ENCODE measurements at regions not wholly inside any gene's neighbourhood (a gene's known extent, or its start where the extent isn't known, plus 50 kb on each side); places are given as distances from the start of the nearest gene placed in this dataset.
A peak's percentile ranks its signal among the peaks of the same experiment; 100 is the strongest.
"Not testable (repeated sequence)": the region's sequence is repeated elsewhere in the genome, so short reads cannot be mapped to it uniquely, and the experiment has no call there.

DNA sequence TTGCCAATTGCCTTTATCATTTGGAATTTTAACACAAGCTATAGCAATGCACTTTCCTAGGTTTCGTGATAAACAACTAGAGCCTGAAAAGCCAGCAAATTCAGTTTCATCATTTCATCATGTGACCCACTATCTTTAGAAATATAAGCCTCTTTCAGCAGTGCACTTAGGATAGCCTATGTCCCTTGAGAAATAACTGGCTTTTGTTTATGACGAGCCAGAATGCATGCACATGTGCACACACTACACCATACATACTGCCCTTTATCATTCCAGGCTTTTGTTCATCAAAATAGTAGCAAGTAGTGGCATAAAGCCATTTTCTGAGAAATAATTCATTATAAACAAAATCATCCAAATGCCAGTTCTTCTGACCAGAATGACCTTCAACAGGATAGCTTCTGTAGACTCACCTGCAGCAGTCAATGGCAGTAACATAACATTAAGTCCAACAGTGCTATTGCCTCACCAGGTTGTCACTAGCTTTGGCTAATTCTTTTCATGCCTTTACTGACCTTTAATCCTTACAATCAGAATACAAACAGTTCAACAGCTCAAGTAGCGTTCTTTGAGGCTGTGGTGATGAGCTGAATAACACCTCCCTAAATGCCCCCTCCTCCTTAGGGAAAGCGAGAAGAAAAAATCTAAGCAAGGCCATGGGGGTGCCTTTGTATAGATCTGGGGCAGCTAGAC is 132.3 kb upstream of the SMARCA2 start:
- DNase-seq = no peak

DNA sequence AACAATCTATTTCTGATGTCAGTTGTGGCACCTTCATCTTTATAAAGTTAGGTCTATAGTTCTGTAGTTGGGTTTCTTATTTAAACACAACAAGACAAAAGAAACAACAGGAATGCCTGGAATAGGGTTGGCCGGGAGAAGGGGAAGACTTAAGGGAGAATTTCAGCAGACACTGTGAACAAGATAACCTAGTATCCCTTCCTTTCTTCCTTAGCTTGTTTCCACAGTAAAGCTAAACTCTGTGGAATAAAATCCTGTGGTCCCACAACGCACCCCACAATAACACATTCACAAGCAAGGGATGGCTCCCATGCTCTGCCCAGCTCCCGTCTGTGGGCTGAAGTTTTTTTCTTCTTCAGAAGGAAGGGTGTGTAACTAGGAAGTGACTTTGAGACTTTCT is 124.9 kb upstream of the SMARCA2 start:
- DNase-seq = no peak

DNA sequence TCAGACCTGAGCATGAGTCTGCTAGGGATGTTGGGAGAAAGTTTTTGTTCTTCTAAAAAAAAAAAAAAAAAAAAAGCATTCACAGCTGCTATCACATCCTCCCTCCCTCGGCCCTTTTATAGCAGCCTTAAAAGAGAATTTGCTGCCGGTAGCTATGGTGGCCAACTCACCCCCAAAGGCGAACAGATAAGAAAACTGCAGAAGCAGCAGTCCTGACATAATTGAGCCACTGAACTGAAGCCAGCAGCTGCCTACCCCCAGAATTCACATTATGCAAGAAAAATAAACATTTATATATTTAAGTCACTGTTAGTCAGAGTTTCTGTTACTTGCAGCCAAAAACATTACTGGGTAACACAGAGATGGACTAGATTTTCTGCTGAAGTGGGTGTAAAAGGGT is 124.3 kb upstream of the SMARCA2 start:
- DNase-seq = no peak

DNA sequence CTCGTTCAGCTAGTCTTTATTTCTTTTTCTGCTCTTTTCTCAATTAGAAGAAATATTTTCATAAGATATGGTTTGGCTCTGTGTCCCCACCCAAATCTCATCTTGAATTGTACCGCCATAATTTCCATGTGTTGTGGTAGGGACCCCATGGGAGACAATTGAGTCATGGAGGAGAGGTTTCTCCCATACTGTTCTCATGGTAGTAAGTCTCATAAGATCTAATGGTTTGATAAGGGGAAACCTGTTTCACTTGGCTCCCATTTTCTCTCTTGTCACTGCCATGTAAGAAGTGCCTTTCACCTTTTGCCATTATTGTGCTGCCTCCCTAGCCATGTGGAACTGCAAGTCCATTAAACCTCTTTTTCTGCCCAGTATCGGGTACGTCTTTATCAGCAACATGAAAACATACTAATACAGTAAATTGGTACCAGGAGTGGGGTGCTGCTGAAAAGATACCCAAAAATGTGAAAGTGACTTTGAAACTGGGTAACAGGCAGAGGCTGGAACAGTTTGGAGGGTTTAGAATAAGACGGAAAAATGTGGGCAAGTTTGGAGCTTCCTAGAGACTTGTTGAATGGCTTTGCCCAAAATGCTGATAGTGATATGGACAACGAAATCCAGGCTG is 112.0 kb upstream of the SMARCA2 start:
- not testable (repeated sequence) for DNase-seq

DNA sequence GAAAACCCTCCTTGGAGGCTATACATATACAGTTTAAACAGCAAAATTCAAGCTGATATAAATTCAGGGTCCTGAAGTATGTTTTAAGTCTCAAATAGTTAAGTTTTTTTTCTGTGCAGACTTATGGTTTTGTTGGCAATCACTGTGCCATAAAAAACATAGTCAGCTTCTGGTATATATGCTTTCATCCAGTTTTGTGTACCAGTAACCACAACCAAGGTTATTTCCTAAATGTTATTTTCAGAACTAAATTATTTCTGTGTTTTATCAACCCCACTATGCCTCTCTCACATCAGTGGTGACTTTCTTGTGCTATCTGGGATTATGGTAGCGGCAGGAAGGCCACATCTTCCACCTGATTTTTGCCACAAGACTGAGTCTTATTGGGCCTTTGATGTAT is 107.7 kb upstream of the SMARCA2 start:
- DNase-seq = no peak

DNA sequence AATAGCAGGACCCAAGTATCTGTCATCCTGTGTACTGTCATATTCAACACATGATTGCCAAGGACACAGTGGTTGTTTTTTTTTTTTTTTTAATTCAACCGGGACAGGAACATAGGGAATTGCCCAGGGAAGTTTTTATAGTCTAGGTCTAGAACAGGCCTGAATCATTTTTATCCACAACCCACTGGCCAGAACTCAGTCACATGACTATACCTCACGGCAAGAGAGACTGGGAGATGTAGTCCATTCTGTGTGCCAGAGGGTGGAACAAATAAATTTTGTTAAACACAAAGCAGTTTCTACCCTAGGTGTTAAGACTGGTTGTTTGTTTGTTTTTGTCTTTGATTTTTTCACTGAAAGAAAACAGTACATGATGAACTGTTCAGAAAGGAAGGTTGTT is 105.8 kb upstream of the SMARCA2 start:
- no peak for DNase-seq

DNA sequence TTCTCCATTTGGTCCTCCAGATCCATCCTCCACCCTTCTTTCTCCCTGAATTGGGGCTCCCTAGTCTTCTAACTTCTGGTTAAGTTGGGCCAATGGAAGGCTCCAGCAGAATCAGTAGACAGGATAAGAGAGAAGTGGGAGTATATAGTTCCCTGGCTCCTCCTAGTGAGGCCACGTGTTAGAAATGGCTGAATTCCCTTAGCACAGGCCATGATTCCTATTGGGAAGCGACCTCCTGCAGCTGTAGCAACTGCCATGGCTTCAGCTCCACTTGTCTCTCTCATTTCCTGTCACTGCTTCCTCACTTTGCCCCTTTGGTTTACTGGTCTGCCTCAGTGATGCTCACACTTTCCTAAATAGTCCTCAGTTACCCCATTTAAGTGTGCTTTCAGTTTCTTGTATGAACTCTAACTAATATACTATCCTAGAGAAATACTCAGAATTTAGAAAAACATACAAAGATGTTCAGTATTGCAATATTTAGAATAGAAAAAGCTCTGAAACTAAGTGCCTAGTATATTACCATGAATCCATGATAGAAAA is 104.8 kb upstream of the SMARCA2 start:
- DNase-seq = no peak

DNA sequence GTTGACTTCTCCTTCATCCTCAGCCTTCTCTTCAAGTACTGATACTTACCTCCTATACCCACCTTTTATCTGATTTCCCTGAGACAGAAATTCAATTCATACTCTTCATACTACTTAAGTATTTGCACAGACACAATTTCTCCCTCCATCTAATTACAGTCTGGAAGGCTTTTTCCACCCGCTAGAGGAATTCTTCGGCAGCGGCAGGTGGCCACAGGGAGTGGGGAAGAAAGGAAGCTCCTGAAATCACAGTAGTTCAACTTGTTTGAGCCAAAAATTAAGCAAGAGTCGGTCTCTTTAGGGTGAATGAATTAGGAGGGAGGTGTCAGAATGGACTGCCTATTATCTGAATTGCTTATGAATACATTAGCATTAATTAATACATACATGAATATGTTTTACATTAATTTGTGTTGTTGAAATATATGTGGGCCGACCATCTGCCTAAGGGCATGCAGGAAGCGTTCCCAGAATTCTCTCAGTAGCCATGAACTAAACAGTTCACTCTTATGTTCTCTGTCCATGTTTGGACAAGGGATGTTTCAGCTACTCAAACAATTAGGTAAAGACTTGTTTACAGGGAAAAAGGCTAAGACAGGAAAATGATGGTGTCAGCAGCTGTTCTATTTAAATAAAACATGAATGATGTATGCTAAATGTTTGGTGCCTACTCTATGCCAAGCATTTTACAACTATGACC is 101.4 kb upstream of the SMARCA2 start:
- no peak for DNase-seq

DNA sequence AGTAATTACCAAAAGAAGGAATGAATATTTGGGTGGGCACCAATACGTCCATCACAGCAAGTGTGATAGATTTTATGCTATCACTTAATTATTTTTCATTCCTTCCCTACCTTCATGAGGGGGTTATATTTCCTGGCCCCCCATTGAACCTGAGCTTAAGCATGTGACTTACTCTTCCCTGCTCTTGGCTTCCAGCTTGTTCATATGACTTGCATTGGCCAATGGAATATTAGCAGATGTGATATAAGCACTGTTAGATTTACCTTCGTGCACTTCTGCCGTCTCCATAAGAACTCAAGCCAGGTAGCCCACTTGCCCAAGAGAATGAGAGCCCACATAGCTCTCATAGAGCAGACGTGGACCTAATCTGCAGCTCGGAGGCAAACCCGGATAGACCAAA is 99.1 kb upstream of the SMARCA2 start:
- DNase-seq = no peak

DNA sequence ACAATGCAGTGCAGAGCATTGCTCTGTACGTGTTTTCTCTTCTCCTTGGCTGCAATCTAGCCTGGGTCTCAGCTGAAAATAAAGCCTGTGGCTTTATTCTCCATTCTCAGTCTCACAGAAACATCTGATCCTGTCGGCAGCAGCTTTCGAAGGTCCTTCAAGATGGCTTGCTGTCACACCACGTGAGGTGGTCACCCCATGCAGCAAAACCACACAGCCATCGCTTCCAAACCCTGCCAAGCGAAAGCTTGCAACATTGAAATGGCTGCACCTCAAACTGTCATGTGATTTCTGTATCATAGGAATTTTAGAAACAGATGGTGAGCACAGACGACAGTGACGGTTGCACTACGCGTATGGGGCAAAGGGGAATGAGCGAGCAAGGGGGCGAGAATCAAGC is 98.5 kb upstream of the SMARCA2 start:
- peak; percentile 65 for DNase-seq

DNA sequence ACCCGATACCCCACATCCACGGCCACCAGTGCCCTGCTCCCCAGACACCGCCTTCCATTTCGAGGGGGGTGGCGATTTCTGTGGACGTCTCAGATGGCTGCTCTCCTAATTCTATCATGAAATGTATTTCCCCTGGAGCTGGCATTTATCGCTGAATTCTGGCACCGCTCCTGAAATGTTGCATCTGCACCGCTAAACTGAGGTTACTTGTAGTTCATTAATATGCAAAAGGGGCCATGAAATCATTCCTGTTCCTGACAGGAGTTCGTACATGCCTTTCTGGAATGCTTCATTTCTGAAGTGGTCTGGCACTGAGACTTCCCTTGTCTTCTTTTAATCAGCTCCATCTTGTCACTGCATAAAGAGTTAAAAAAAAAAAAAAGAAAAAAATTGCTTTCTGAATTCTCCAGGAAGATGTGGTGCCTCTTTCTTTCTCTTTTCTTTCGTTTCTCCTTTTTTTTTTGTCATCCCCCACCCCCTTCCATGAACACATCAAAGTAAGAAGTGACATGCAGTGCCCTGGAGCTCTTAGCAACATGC is 97.7 kb upstream of the SMARCA2 start:
- peak; percentile 61 for DNase-seq

DNA sequence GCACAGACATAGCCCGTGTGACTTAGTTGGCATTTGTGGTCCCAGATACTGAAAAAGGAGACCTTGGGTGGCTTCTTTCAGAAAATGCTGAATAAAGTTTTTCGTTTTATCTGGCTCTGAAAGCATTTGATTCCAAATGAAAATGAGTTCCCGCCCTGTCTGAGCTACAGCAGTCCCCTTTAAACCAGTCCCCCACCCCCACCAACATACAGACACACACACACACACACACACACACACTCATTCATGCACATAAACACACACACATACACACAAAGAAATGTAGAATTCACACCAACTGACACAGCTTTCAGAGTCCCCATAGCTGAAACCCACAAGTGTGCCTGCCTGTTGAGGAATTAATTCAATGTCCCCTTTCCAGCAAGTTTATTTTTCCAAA is 97.0 kb upstream of the SMARCA2 start:
- no peak for DNase-seq

DNA sequence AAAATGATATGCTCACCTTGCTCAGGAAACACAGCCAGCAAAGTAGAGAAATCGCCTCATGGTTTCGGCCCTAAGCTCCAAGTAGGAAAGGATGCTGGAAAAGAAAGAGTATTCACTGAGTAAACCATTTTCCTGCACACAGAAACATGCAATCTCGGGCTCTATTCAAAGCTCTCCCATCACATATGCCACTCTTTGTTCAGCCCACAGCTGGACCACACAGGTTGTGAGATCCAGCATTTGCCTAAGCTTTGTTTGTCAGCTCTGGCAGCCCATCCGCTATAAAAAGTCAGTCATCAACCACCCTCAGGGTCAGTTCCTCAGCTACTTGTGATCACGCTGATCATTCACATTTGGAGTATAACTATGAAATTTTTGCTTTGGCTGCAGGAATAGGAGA is 96.5 kb upstream of the SMARCA2 start:
- DNase-seq = no peak

DNA sequence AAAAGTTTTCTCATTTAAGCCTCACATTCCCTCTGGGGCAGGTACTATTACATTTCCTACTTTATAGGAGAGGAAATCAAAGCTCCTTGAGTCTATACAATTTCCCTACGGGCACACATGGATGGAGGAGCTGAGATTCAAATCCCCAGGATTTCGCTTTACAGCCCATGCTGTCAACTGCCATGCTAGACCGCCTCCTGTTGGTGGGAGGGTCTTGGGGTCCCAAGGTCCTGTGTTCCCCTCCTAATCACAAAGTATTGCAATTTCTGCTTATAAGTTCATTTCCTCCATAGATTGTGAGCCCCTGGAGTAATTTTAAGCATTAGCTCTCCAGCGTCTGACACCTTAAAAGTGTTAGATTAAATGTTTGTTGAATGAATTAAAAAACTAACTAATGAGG is 95.9 kb upstream of the SMARCA2 start:
- no peak for DNase-seq

DNA sequence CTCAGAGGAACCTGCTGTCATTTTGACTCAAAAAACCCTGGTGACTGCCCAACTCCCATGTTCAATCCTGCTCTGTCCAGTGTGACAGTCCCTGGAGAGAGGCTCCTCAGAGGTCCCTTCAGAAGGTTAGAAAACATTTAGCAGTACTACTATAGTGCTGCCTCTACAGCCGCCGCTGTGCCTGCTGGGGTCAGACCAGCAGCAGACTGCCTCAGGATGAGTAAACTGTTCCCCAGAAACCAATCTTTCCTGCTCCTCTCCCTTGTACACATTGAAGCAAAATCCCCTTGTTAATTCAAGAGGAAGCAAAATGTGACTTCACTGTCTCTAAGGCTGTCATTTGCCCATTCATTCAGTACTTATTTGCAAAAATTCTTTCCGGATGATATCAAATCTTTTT is 94.8 kb upstream of the SMARCA2 start:
- no peak for DNase-seq

DNA sequence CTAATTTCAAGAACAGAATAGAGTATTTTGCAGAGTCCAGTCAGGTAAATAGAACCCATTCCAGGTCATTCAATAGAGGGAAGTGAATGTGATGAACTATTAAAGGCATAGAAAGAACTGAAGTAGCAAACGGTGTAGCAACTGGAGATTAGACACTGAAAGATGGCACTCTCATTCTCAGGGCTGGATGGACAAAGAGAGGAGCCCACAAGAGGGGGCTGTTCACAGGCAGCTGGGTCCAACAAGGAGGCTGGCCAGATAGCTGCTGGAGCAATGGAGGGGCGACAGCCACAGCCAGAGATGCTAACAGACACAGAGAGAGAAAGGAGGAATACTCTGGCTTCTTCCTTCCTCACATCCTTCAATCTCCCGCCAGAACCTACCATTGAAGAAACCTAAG is 93.1 kb upstream of the SMARCA2 start:
- DNase-seq = no peak

DNA sequence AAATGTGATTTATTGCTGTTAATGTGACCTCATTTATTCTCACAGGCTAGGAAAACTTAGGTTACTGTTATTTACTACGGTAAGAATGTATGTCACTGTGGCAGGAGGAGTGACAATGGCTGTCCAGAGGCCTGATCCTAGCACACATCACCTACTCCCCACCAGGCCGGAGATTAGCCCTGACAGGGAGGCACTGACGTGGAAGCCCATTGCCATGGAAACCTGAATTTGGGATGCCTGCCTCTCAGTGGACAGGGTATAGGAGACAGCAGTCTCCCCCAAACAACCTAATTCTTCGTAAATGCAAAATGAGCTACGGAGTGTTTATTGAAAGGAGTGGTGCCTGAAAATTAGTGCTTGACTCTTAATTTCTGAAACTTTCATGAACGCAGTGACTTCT is 87.6 kb upstream of the SMARCA2 start:
- DNase-seq = no peak

DNA sequence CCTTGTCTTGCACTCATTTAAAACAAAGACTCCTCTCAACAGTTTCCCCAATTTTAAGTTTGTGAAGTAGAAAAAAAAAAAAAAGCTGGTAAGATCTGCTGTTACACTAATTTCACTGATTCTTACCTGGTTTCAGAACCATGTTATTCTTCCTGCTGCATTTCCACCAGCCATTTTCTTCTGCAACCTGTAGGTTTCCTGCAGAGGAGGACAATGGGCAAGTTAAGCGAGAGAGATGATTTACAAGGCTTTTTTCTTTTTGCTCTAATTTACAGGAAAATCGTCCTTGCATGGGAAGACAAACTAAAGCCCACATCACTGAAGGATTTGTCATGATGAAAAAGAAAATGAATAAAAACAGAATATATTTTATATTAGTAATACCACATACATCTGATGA is 86.0 kb upstream of the SMARCA2 start:
- DNase-seq = no peak

DNA sequence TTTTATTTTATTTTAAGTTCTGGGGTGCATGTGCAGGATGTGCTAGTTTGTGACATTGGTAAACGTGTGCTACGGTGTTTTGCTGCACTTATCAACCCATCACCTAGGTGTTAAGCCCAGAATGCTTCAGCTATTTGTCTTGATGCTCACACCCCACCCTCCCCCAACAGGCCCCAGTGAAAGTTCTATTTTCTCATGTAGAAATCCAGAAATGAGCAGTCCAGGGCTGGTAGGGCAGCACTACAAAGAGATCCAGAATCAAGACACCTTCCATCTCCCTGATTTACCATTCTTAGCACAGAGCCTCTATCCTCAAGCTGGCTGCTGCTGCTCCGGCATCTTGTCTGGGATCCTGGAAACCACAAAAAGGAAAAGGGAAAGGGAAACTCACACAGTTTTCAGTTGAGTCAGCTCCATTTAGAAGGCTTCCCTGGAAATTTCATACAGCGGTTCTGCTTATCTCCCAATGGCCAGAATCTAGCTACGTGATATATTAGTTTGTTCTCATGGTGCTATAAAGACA is 85.4 kb upstream of the SMARCA2 start:
- DNase-seq = no peak

DNA sequence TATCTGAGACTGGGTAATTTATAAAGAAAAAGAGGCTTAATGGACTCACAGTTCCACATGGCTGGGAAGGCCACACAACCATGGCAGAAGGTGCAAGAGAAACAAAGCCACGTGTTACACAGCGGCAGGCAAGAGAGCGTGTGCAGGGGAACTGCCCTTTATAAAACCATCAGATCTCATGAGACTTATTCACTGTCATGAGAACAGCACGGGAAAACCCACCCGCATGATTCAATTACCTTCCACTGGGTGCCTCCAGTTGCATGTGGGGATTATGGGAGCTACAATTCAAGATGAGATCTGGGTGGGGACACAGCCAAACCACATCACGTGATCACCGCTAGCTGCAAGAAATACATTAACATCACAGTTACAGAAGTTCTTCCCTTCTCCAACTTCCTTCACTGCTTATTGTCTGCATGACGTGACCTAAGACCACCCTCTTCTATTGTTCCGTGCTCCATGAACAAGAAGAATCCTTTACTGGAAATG is 84.9 kb upstream of the SMARCA2 start:
- DNase-seq = not testable (repeated sequence)

DNA sequence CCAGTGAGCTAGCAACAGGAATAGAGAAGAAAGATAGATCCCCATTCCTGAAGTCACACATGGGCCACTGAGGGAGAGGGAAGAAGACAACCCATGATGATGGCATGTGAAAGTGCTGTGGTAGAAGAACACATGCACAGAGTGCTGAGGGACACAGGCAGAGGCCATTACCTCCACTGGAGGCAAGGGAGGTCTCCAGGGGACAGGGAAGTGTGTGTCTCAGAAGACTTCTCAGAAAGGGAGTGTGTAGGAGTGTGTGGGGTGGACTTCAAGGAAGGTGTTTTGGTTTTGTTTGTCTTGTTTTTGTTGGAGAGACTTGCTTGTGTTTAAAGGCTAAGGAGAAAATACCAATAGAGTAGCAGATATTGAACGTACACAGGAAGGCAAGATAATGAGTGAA is 77.0 kb upstream of the SMARCA2 start:
- no peak for DNase-seq

DNA sequence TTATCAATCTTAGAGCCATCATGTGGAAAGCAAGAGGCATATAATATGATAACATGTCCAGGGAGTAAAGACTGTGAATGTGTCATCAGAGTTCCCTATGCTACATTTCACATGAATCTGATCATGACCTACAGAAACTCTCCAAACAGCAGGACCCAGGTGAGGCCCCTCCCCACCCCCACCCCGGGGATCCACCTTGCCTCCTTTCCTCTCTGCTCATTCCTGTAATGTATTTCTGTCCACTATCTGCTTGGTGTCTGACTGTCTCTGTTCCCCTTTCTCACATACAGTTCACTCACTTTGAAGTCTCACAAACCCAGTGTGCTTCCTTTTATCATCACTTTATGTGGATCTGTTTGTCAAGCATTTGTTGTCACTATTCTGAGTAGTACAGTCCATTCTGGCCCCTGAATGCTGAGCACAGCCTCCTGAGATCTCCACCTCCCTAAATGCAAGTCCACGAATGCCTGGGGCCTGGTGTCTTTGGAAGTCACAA is 76.4 kb upstream of the SMARCA2 start:
- DNase-seq = no peak

DNA sequence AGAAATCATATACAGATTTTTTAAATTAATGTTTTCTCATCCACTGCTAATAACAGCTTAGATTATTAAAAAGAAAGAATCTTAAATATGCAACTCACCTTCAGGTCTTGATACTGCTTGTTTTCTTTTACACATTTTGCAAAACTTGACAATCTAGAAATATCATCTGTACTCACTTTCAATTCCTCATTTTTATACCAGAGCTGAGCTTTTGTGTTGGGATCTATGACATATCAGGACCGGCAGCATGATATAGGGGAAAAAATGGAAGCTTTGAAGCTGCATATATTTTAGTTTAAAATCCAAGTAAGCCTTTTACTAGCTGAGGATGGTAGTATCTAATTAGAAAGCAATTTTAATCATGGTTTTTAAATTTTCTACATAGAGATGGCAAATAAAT is 75.7 kb upstream of the SMARCA2 start:
- no peak for DNase-seq
